SK-N-SH (cell line): ENCODE measurements at regions not wholly inside any gene's neighbourhood (a gene's known extent, or its start where the extent isn't known, plus 50 kb on each side); places are given as distances from the start of the nearest gene placed in this dataset.

Experiments used
- CTCF ChIA-PET: fragments of 300-600, 350-600 bp; formaldehyde crosslinking; extraction: SDS; loops from one replicate; lab custom pipeline; 2021; lab: Yijun Ruan, JAX
- POLR2A ChIA-PET: fragments of 350-600 bp; sonication (Branson Sonifier 250); formaldehyde crosslinking; extraction: SDS; loops from one replicate; lab custom pipeline; 2020; ENCODE audit warnings: antibody characterized with exemption, inconsistent platforms; lab: Yijun Ruan, JAX
- DNase-seq: peaks from one replicate; pipeline ENCODE4 v3.0.0; 2012
- H2AFZ ChIP-seq: fragments of 200-600 bp; sonication (generic); 2 replicates; pipeline ENCODE4 v1.8.1; 2016; ENCODE audit warnings: antibody characterized with exemption, mild to moderate bottlenecking, low read depth
- H3F3A ChIP-seq: fragments of 200-600 bp; sonication (generic); replicated peaks from 2 replicates; pipeline ENCODE3; 2016; ENCODE audit warnings: antibody characterized with exemption, mild to moderate bottlenecking; ENCODE audit not compliant: insufficient read depth
- H3K27ac ChIP-seq, 2 experiments: fragments of 200-500 bp in 1 of 2; fragments of 200-600 bp in 1 of 2; sonication (Bioruptor generic) in 1 of 2; sonication (generic), shearing (Covaris generic) in 1 of 2; 2 replicates each; pipeline versions ENCODE4 v1.5.1 to v1.6.1; 2014 to 2016; ENCODE audit warnings: low read depth in 2 of 2, inconsistent platforms in 1 of 2, low read length in 1 of 2, mild to moderate bottlenecking in 1 of 2, mixed read lengths in 1 of 2
- H3K27me3 ChIP-seq: fragments of 200-600 bp; sonication (generic), shearing (Covaris generic); 2 replicates; pipeline ENCODE4 v1.6.1; 2016; ENCODE audit warnings: mixed run types; ENCODE audit not compliant: insufficient read depth
- H3K36me3 ChIP-seq, 2 experiments: fragments of 200-500 bp in 1 of 2; fragments of 200-600 bp in 1 of 2; sonication (Bioruptor generic) in 1 of 2; sonication (generic) in 1 of 2; replicated peaks in 1 of 2; 2 replicates each; pipeline versions ENCODE3 to v1.5.1; 2014 to 2016; ENCODE audit warnings: low read length in 1 of 2, mild to moderate bottlenecking in 1 of 2; ENCODE audit not compliant: insufficient read depth in 2 of 2, control insufficient read depth in 1 of 2
- H3K4me1 ChIP-seq, 2 experiments: fragments of 200-500 bp in 1 of 2; fragments of 200-600 bp in 1 of 2; sonication (Bioruptor generic) in 1 of 2; sonication (generic), shearing (Covaris generic) in 1 of 2; 2 replicates each; pipeline versions ENCODE4 v1.5.1 to v1.6.1; 2014 to 2016; ENCODE audit warnings: low read depth in 1 of 2, low read length in 1 of 2, mixed run types in 1 of 2; ENCODE audit not compliant: insufficient read depth in 2 of 2, control insufficient read depth in 1 of 2
- H3K4me2 ChIP-seq: fragments of 200-600 bp; sonication (generic), shearing (Covaris generic); 2 replicates; pipeline ENCODE4 v1.6.1; 2017; ENCODE audit warnings: mixed run types
- H3K4me3 ChIP-seq, 2 experiments: fragments of 200-500 bp in 1 of 2; fragments of 200-600 bp in 1 of 2; sonication (Bioruptor generic) in 1 of 2; sonication (generic), shearing (Covaris generic) in 1 of 2; 2 replicates each; pipeline versions ENCODE4 v1.5.1 to v1.8.1; 2014 to 2016; ENCODE audit warnings: low read depth in 2 of 2, inconsistent platforms in 1 of 2, low read length in 1 of 2, mild to moderate bottlenecking in 1 of 2, mixed read lengths in 1 of 2, moderate library complexity in 1 of 2
- H3K79me2 ChIP-seq: fragments of 200-600 bp; sonication (generic); 2 replicates; pipeline ENCODE4 v1.8.1; 2017; ENCODE audit warnings: mild to moderate bottlenecking; ENCODE audit not compliant: insufficient read depth
- H3K9ac ChIP-seq: fragments of 200-600 bp; sonication (generic); 2 replicates; pipeline ENCODE4 v1.6.1; 2017; ENCODE audit warnings: mixed run types
- H3K9me2 ChIP-seq: fragments of 200-600 bp; sonication (generic); 2 replicates; pipeline ENCODE4 v1.6.1; 2017; ENCODE audit warnings: mixed run types
- H3K9me3 ChIP-seq: fragments of 200-600 bp; sonication (generic); 2 replicates; pipeline ENCODE4 v1.6.1; 2017; ENCODE audit warnings: mixed run types, mild to moderate bottlenecking, moderate library complexity
- H4K20me1 ChIP-seq: fragments of 200-600 bp; sonication (generic); 2 replicates; pipeline ENCODE4 v1.6.1; 2017; ENCODE audit warnings: mild to moderate bottlenecking, mixed run types; ENCODE audit not compliant: insufficient read depth
- EZH2phosphoT487 ChIP-seq: fragments of 200-600 bp; sonication (generic); IDR thresholded peaks from 2 replicates; pipeline ENCODE4 v1.6.1; 2017; ENCODE audit warnings: low read depth, mixed run types, mild to moderate bottlenecking, antibody characterized with exemption, moderate library complexity, borderline replicate concordance
- FOXJ3 ChIP-seq: sonication (generic); formaldehyde crosslinking; IDR thresholded peaks from 2 replicates; pipeline ENCODE4 v1.5.1; 2020; ENCODE audit warnings: mild to moderate bottlenecking, missing genetic modification reagents
- FOXM1 ChIP-seq: IDR thresholded peaks from 2 replicates; pipeline ENCODE4 v1.4.0; 2012; ENCODE audit warnings: low read depth, mild to moderate bottlenecking
- GABPA ChIP-seq: IDR thresholded peaks from 2 replicates; pipeline ENCODE4 v1.4.0; 2012; ENCODE audit warnings: low read depth, mild to moderate bottlenecking
- IRF3 ChIP-seq: fragments of 150-350 bp; IDR thresholded peaks from 2 replicates; pipeline ENCODE4 v1.6.1; 2016; ENCODE audit warnings: mild to moderate bottlenecking, low read depth, low read length
- JUND ChIP-seq: IDR thresholded peaks from 2 replicates; pipeline ENCODE4 v1.4.0; 2012
- MXI1 ChIP-seq: IDR thresholded peaks from 2 replicates; pipeline ENCODE4 v1.6.1; 2012; ENCODE audit warnings: mild to moderate bottlenecking, low read depth, low read length, improper control_type of control experiment
- POLR2AphosphoS5 ChIP-seq: IDR thresholded peaks from 2 replicates; pipeline ENCODE4 v1.6.1; 2012; ENCODE audit warnings: low read depth, low read length
- RCOR1 ChIP-seq: fragments of 150-350 bp; IDR thresholded peaks from 2 replicates; pipeline ENCODE4 v1.6.1; 2017; ENCODE audit warnings: antibody characterized with exemption, low read length
- RFX5 ChIP-seq: IDR thresholded peaks from 2 replicates; pipeline ENCODE4 v1.6.1; 2012; ENCODE audit warnings: mild to moderate bottlenecking, improper control_type of control experiment, low read length
- SMC3 ChIP-seq: IDR thresholded peaks from 2 replicates; pipeline ENCODE4 v1.6.1; 2012; ENCODE audit warnings: low read depth, low read length, improper control_type of control experiment
- TAF1 ChIP-seq: IDR thresholded peaks from 2 replicates; pipeline ENCODE4 v1.6.1; 2012; ENCODE audit warnings: low read depth, mild to moderate bottlenecking, low read length, moderate library complexity, borderline replicate concordance
- TCF12 ChIP-seq: IDR thresholded peaks from 2 replicates; pipeline ENCODE4 v1.4.0; 2012
- USF2 ChIP-seq: fragments of 150-350 bp; IDR thresholded peaks from 2 replicates; pipeline ENCODE4 v1.6.1; 2017; ENCODE audit warnings: antibody characterized with exemption, low read length, low read depth, borderline replicate concordance
- TF ChIP-seq, protein P1 (sequence below): fragments of 200-600 bp; sonication (generic); IDR thresholded peaks from 2 replicates; pipeline ENCODE4 v1.6.1; 2017; ENCODE audit warnings: antibody characterized with exemption, mild to moderate bottlenecking, moderate library complexity
- TF ChIP-seq, protein P2 (sequence below): IDR thresholded peaks from 2 replicates; pipeline ENCODE4 v1.6.1; 2012; ENCODE audit warnings: mild to moderate bottlenecking, low read depth, low read length, moderate library complexity
- TF ChIP-seq, protein P3 (sequence below): IDR thresholded peaks from 2 replicates; pipeline ENCODE4; 2012

GRCh38 chr3:30204126-30204525, 402.3 kb upstream of the TGFBR2 start:
- Histone ChIP-seq H3K79me2 (no peaks in the 10 kb centered on the region), H3K9ac (no peak overlapping the region), H3K27me3 (no peaks in the 10 kb centered on the region), H3K4me3 (no peak overlapping the region), H3K4me2 (no peak overlapping the region), H3F3A (no peaks in the 10 kb centered on the region), H3K9me3 (no peaks in the 10 kb centered on the region)
- POLR2A ChIA-PET, result no interaction called here
- TF ChIP-seq, protein P1, sequence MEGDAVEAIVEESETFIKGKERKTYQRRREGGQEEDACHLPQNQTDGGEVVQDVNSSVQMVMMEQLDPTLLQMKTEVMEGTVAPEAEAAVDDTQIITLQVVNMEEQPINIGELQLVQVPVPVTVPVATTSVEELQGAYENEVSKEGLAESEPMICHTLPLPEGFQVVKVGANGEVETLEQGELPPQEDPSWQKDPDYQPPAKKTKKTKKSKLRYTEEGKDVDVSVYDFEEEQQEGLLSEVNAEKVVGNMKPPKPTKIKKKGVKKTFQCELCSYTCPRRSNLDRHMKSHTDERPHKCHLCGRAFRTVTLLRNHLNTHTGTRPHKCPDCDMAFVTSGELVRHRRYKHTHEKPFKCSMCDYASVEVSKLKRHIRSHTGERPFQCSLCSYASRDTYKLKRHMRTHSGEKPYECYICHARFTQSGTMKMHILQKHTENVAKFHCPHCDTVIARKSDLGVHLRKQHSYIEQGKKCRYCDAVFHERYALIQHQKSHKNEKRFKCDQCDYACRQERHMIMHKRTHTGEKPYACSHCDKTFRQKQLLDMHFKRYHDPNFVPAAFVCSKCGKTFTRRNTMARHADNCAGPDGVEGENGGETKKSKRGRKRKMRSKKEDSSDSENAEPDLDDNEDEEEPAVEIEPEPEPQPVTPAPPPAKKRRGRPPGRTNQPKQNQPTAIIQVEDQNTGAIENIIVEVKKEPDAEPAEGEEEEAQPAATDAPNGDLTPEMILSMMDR, result no peak
- no peak for TF ChIP-seq RFX5
- no peak for TF ChIP-seq SMC3
- no peak for TF ChIP-seq FOXJ3 (CRISPR knock-in tag)
- TF ChIP-seq TCF12, result no peak
- no peak for TF ChIP-seq MXI1
- no peak for TF ChIP-seq RCOR1
- TF ChIP-seq, protein P2, sequence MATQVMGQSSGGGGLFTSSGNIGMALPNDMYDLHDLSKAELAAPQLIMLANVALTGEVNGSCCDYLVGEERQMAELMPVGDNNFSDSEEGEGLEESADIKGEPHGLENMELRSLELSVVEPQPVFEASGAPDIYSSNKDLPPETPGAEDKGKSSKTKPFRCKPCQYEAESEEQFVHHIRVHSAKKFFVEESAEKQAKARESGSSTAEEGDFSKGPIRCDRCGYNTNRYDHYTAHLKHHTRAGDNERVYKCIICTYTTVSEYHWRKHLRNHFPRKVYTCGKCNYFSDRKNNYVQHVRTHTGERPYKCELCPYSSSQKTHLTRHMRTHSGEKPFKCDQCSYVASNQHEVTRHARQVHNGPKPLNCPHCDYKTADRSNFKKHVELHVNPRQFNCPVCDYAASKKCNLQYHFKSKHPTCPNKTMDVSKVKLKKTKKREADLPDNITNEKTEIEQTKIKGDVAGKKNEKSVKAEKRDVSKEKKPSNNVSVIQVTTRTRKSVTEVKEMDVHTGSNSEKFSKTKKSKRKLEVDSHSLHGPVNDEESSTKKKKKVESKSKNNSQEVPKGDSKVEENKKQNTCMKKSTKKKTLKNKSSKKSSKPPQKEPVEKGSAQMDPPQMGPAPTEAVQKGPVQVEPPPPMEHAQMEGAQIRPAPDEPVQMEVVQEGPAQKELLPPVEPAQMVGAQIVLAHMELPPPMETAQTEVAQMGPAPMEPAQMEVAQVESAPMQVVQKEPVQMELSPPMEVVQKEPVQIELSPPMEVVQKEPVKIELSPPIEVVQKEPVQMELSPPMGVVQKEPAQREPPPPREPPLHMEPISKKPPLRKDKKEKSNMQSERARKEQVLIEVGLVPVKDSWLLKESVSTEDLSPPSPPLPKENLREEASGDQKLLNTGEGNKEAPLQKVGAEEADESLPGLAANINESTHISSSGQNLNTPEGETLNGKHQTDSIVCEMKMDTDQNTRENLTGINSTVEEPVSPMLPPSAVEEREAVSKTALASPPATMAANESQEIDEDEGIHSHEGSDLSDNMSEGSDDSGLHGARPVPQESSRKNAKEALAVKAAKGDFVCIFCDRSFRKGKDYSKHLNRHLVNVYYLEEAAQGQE, result no peak
- no peak for TF ChIP-seq FOXM1
- TF ChIP-seq IRF3, result no peak
- no peak for TF ChIP-seq USF2
- no peak for TF ChIP-seq TAF1
- no peak for TF ChIP-seq POLR2AphosphoS5
- TF ChIP-seq GABPA, result no peak
- TF ChIP-seq, protein P3, sequence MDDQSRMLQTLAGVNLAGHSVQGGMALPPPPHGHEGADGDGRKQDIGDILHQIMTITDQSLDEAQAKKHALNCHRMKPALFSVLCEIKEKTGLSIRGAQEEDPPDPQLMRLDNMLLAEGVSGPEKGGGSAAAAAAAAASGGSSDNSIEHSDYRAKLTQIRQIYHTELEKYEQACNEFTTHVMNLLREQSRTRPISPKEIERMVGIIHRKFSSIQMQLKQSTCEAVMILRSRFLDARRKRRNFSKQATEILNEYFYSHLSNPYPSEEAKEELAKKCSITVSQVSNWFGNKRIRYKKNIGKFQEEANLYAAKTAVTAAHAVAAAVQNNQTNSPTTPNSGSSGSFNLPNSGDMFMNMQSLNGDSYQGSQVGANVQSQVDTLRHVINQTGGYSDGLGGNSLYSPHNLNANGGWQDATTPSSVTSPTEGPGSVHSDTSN, result no peak
- TF ChIP-seq JUND, result no peak
- TF ChIP-seq EZH2phosphoT487, result no peak
- TF ChIP-seq, all 33 proteins: peak for 0
- Histone ChIP-seq H3K4me1 (no peaks in the 10 kb centered on the region), H3K36me3 (no peaks in the 10 kb centered on the region), H3K27ac (no peak overlapping the region), H2AFZ (no peak overlapping the region), H3K9me2 (no peaks in the 10 kb centered on the region), H4K20me1 (no peaks in the 10 kb centered on the region)
- no peak for DNase-seq
- CTCF ChIA-PET, result interaction anchor here (1.1 to 2.9 kb wide), 3 partner anchors 11 to 489 kb away, joined by 3 to 17 read pairs (median 4); no protein-coding TSS in a partner anchor
